ENCODE measurements at regions not wholly inside any gene's neighbourhood (a gene's known extent, or its start where the extent isn't known, plus 50 kb on each side); places are given as distances from the start of the nearest gene placed in this dataset.

GRCh38 chr12:131551675-131552491 is 159.0 kb upstream of the SFSWAP start:
- no peak for TF ChIP-seq CTCF (IDR thresholded peaks at IDR 0.05; ENCODE audit: poor library complexity, severe bottlenecking)
- no peak for TF ChIP-seq POLR2AphosphoS5 (IDR thresholded peaks at IDR 0.05)
- TF ChIP-seq EP300 (conservative IDR thresholded peaks at IDR 0.05; ENCODE audit: poor library complexity, severe bottlenecking) = no peak
- no peak for TF ChIP-seq RAD21 (conservative IDR thresholded peaks at IDR 0.05)
- TF ChIP-seq EZH2 (IDR thresholded peaks at IDR 0.05; ENCODE audit: borderline replicate concordance, insufficient read depth, low read length, poor library complexity, severe bottlenecking) = no peak

Data from neural cell (in vitro differentiated cells).